H1 (cell line): ENCODE measurements at regions not wholly inside any gene's neighbourhood (a gene's known extent, or its start where the extent isn't known, plus 50 kb on each side); places are given as distances from the start of the nearest gene placed in this dataset.

Source experiments
- CTCF ChIA-PET: fragments of 300-600 bp; sonication (Branson Sonifier 250); formaldehyde crosslinking; loops from one replicate; lab custom pipeline; 2021; ENCODE audit not compliant: partially characterized antibody; lab: Charles Lee
- POLR2A ChIA-PET: fragments of 300-600 bp; sonication (Branson Sonifier 250); formaldehyde crosslinking; loops from one replicate; lab custom pipeline; 2021; ENCODE audit warnings: inconsistent platforms; ENCODE audit not compliant: partially characterized antibody; lab: Charles Lee
- DNase-seq, 2 experiments: peaks; one replicate each; pipeline versions ENCODE4 v3.0.0 to v3.0.0-alpha.2; 2010 to 2022; ENCODE audit warnings: low spot score in 2 of 2, low read depth in 1 of 2, mixed read lengths in 1 of 2
- FAIRE-seq: peaks from 2 replicates; lab custom pipeline; 2011; peaks lifted over from hg19 to GRCh38; lab: Jason Lieb, UNC
- H2AFZ ChIP-seq: 2 replicates; pipeline ENCODE4 v1.8.1; 2012; ENCODE audit warnings: low read length, inconsistent platforms
- H2AK5ac ChIP-seq: 2 replicates; pipeline ENCODE4 v1.6.1; 2013; ENCODE audit warnings: low read depth, low read length
- H2BK120ac ChIP-seq: replicated peaks from 2 replicates; pipeline ENCODE3; 2013; ENCODE audit warnings: low read depth, low read length, inconsistent platforms
- H2BK12ac ChIP-seq: 2 replicates; pipeline ENCODE4 v1.6.1; 2013; ENCODE audit warnings: low read depth, low read length
- H2BK15ac ChIP-seq: 2 replicates; pipeline ENCODE4 v1.6.1; 2013; ENCODE audit warnings: low read length
- H2BK20ac ChIP-seq: 2 replicates; pipeline ENCODE4 v1.6.1; 2013; ENCODE audit warnings: low read length
- H2BK5ac ChIP-seq: 2 replicates; pipeline ENCODE4 v1.6.1; 2013; ENCODE audit warnings: low read depth, low read length
- H3K14ac ChIP-seq: 2 replicates; pipeline ENCODE4 v1.6.1; 2013; ENCODE audit warnings: inconsistent platforms; ENCODE audit not compliant: insufficient read length
- H3K18ac ChIP-seq: 2 replicates; pipeline ENCODE4 v1.6.1; 2013; ENCODE audit warnings: low read length; ENCODE audit errors: extremely low read depth
- H3K23ac ChIP-seq: 2 replicates; pipeline ENCODE4 v1.6.1; 2013; ENCODE audit warnings: inconsistent platforms; ENCODE audit not compliant: insufficient read length
- H3K23me2 ChIP-seq: 2 replicates; pipeline ENCODE4 v1.6.1; 2013; ENCODE audit warnings: low read depth, low read length
- H3K27ac ChIP-seq: 2 replicates; pipeline ENCODE4 v1.6.1; 2011; ENCODE audit warnings: low read depth, low read length, inconsistent platforms
- H3K27me3 ChIP-seq, 4 experiments: replicated peaks in 1 of 4; 1 replicate in 1 of 4; 2 replicates in 3 of 4; pipeline versions ENCODE4 v1.6.1 to v1.8.1; 2011 to 2013; ENCODE audit warnings: low read length in 3 of 4, mild to moderate bottlenecking in 3 of 4, inconsistent platforms in 2 of 4, mixed read lengths in 2 of 4, moderate library complexity in 1 of 4; ENCODE audit not compliant: control insufficient read depth in 3 of 4, insufficient read depth in 3 of 4; ENCODE audit errors: extremely low read depth in 1 of 4
- H3K36me3 ChIP-seq, 4 experiments: 2 replicates each; pipeline versions ENCODE4 v1.6.1 to v1.8.1; 2011 to 2013; ENCODE audit warnings: mild to moderate bottlenecking in 4 of 4, low read length in 3 of 4, moderate library complexity in 2 of 4, control low read depth in 1 of 4, inconsistent platforms in 1 of 4; ENCODE audit not compliant: insufficient read depth in 4 of 4, control insufficient read depth in 2 of 4
- H3K4ac ChIP-seq: replicated peaks from 2 replicates; pipeline ENCODE3; 2013; ENCODE audit warnings: low read length, low read depth, mixed read lengths, inconsistent platforms; ENCODE audit not compliant: insufficient read length
- H3K4me1 ChIP-seq, 4 experiments: replicated peaks in 1 of 4; 1 replicate in 1 of 4; 2 replicates in 3 of 4; pipeline versions ENCODE4 v1.6.1 to v1.8.1; 2011 to 2013; ENCODE audit warnings: low read length in 3 of 4, inconsistent platforms in 2 of 4, mixed read lengths in 1 of 4; ENCODE audit not compliant: insufficient read depth in 4 of 4, control insufficient read depth in 3 of 4
- H3K4me2 ChIP-seq, 2 experiments: 2 replicates each; pipeline versions ENCODE4 v1.6.1 to v1.8.1; 2011 to 2013; ENCODE audit warnings: low read depth in 2 of 2, low read length in 2 of 2, control low read depth in 1 of 2, inconsistent platforms in 1 of 2, mild to moderate bottlenecking in 1 of 2; ENCODE audit not compliant: insufficient read depth in 1 of 2
- H3K4me3 ChIP-seq, 4 experiments: fragments of 200-600, 300-600 bp in 1 of 4; sonication (generic), shearing (Covaris generic), sonication (Bioruptor Twin) in 1 of 4; 2 replicates each; pipeline versions ENCODE4 v1.5.1 to v1.8.1; 2011 to 2016; ENCODE audit warnings: low read length in 4 of 4, low read depth in 3 of 4, control low read depth in 2 of 4, inconsistent platforms in 2 of 4, mild to moderate bottlenecking in 2 of 4, mixed read lengths in 1 of 4, moderate library complexity in 1 of 4; ENCODE audit not compliant: insufficient read depth in 2 of 4; ENCODE audit errors: extremely low read depth in 1 of 4
- H3K56ac ChIP-seq: replicated peaks from 2 replicates; pipeline ENCODE3; 2013; ENCODE audit warnings: low read depth, mild to moderate bottlenecking, mixed read lengths, low read length, inconsistent platforms; ENCODE audit not compliant: insufficient read length
- H3K79me1 ChIP-seq: 2 replicates; pipeline ENCODE4 v1.6.1; 2013; ENCODE audit warnings: low read depth, low read length, control low read depth
- H3K79me2 ChIP-seq, 2 experiments: 2 replicates each; pipeline versions ENCODE4 v1.6.1 to v1.8.1; 2012 to 2013; ENCODE audit warnings: low read length in 2 of 2, mild to moderate bottlenecking in 2 of 2, inconsistent platforms in 1 of 2; ENCODE audit not compliant: insufficient read depth in 2 of 2, control insufficient read depth in 1 of 2
- H3K9ac ChIP-seq, 4 experiments: replicated peaks in 1 of 4; 1 replicate in 1 of 4; 2 replicates in 3 of 4; pipeline versions ENCODE4 v1.6.1 to v1.8.1; 2011 to 2013; ENCODE audit warnings: low read depth in 3 of 4, low read length in 3 of 4, control low read depth in 2 of 4, mild to moderate bottlenecking in 2 of 4, moderate library complexity in 2 of 4, inconsistent platforms in 1 of 4; ENCODE audit errors: extremely low read depth in 1 of 4
- H3K9me3 ChIP-seq, 2 experiments: 2 replicates each; pipeline versions ENCODE4 v1.6.1 to v1.8.1; 2012 to 2013; ENCODE audit warnings: mild to moderate bottlenecking in 2 of 2, moderate library complexity in 2 of 2, control low read depth in 1 of 2, inconsistent platforms in 1 of 2, low read depth in 1 of 2, low read length in 1 of 2, mixed read lengths in 1 of 2; ENCODE audit not compliant: insufficient read depth in 2 of 2
- H4K20me1 ChIP-seq, 2 experiments: replicated peaks in 1 of 2; 2 replicates each; pipeline versions ENCODE3 to v1.8.1; 2011 to 2013; ENCODE audit warnings: inconsistent platforms in 2 of 2, low read length in 2 of 2, mild to moderate bottlenecking in 1 of 2; ENCODE audit not compliant: insufficient read depth in 2 of 2, control insufficient read depth in 1 of 2
- H4K5ac ChIP-seq: 2 replicates; pipeline ENCODE4 v1.6.1; 2013; ENCODE audit warnings: low read length, low read depth, mixed read lengths, inconsistent platforms; ENCODE audit not compliant: insufficient read length
- H4K8ac ChIP-seq: 2 replicates; pipeline ENCODE4 v1.8.0; 2013; ENCODE audit warnings: mild to moderate bottlenecking, moderate library complexity, low read length, inconsistent platforms; ENCODE audit not compliant: insufficient read depth; ENCODE audit errors: extremely low read depth
- H4K91ac ChIP-seq: replicated peaks from 2 replicates; pipeline ENCODE3; 2013; ENCODE audit warnings: low read length, mixed read lengths, inconsistent platforms; ENCODE audit not compliant: insufficient read length
- CHD2 ChIP-seq: IDR thresholded peaks from 2 replicates; pipeline ENCODE4 v1.6.1; 2012; ENCODE audit warnings: low read length, improper control_type of control experiment
- JUN ChIP-seq: IDR thresholded peaks from 2 replicates; pipeline ENCODE4 v1.6.1; 2011; ENCODE audit warnings: low read depth, mild to moderate bottlenecking, improper control_type of control experiment, low read length
- NRF1 ChIP-seq: IDR thresholded peaks from 2 replicates; pipeline ENCODE4 v1.6.1; 2011; ENCODE audit warnings: mild to moderate bottlenecking, low read depth, low read length, improper control_type of control experiment
- SAP30 ChIP-seq: fragments of 300-600 bp; sonication (generic); IDR thresholded peaks from 2 replicates; pipeline ENCODE4 v1.7.1; 2012; ENCODE audit warnings: low read length, moderate library complexity, mild to moderate bottlenecking, inconsistent platforms; ENCODE audit not compliant: insufficient read depth, insufficient replicate concordance
- USF2 ChIP-seq: IDR thresholded peaks from 2 replicates; pipeline ENCODE4 v1.6.1; 2011; ENCODE audit warnings: low read length, improper control_type of control experiment
- WGBS, 2 experiments: shearing (Covaris generic) in 1 of 2; methylation state at CpG; one replicate each; pipeline versions ENCODE4 v1.1.6 to v1.1.7; 2013 to 2015; ENCODE audit warnings: low lambda C conversion rate in 2 of 2, mixed read lengths in 2 of 2, inconsistent platforms in 1 of 2, low coverage in 1 of 2, missing lambda C conversion rate in 1 of 2; ENCODE audit not compliant: insufficient replicate concordance in 2 of 2, insufficient coverage in 1 of 2, insufficient read length in 1 of 2; ENCODE audit errors: extremely low coverage in 1 of 2, missing lambda C conversion rate in 1 of 2; 5-methylcytosine and 5-hydroxymethylcytosine counted together

- Histone ChIP-seq H3K56ac (no peak overlapping the region), H3K23ac (no peak overlapping the region), H4K5ac (no peak overlapping the region), H4K20me1 (no peaks in the 10 kb centered on the region), H3K4me2 (no peak overlapping the region), H3K9ac (no peak overlapping the region), H3K4me1 (0 out of 7 replicates have a peak, but pooled peaks cover 0 to 5% (median 0%) of the 10 kb centered on the region in 4 experiments), H3K23me2 (no peaks in the 10 kb centered on the region), H3K27me3 (no peaks in the 10 kb centered on the region)
- no peak for FAIRE-seq
- 86% methylated on average over 3 of the region's 3 CpGs; no CpG with 5 or more reads in 1 of the 2 experiments for WGBS, 2 experiments
- TF ChIP-seq USF2 (no peak), CHD2 (no peak), JUN (no peak), SAP30 (no peak), NRF1 (no peak)
- TF ChIP-seq, all 59 proteins: peak for 0
- no peak overlapping the region for H2BK5ac ChIP-seq
- H3K14ac ChIP-seq, result no peak overlapping the region
- H4K91ac ChIP-seq, result no peak overlapping the region
- ChIA-PET CTCF (no interaction called here), POLR2A (no interaction called here)
- no peak overlapping the region for H2BK12ac ChIP-seq
- H3K79me1 ChIP-seq, result no peaks in the 10 kb centered on the region
- H3K27ac ChIP-seq, result no peak overlapping the region
- DNase-seq, result no peak
- H2BK15ac ChIP-seq, result no peak overlapping the region
- no peaks in the 10 kb centered on the region for H3K36me3 ChIP-seq
- H2BK20ac ChIP-seq, result no peak overlapping the region
- H3K79me2 ChIP-seq, result no peaks in the 10 kb centered on the region
- H4K8ac ChIP-seq, result no peak overlapping the region
- no peak overlapping the region for H2BK120ac ChIP-seq
- no peaks in the 10 kb centered on the region for H3K9me3 ChIP-seq
- 0 out of 2 replicates have a peak overlapping the region, but pooled peaks have one; percentile 10 for H2AFZ ChIP-seq
- H3K4me3 ChIP-seq, result no peak overlapping the region
- no peak overlapping the region for H2AK5ac ChIP-seq
- H3K4ac ChIP-seq, result no peak overlapping the region
- no peak overlapping the region for H3K18ac ChIP-seq
Observed at GRCh38 chr21:27036736-27037301, 69.9 kb upstream of the ADAMTS5 start.
